Mesenteric fat pad (tissue), 1 donor: ENCODE measurements at regions not wholly inside any gene's neighbourhood (a gene's known extent, or its start where the extent isn't known, plus 50 kb on each side); places are given as distances from the start of the nearest gene placed in this dataset.

Experiments
- DNase-seq: peaks from one replicate; pipeline ENCODE4 v3.0.0-alpha.2; 2020; ENCODE audit warnings: low spot score
- donor health status: DM: yes; HTN: yes; CAD: no.

- no peak for DNase-seq
Measured at GRCh38 chr2:216808805-216809425, 50.9 kb downstream of the TNP1 start.

GRCh38 chr2:216807857-216808272 lies 52.0 kb downstream of the TNP1 start:
- DNase-seq: no peak

GRCh38 chr2:216804357-216805350 lies 55.2 kb downstream of the TNP1 start:
- DNase-seq: no peak

GRCh38 chr2:216803791-216804190 lies 56.1 kb downstream of the TNP1 start:
- DNase-seq: no peak

- no peak for DNase-seq
Measured at GRCh38 chr2:216802516-216803215, 57.2 kb downstream of the TNP1 start.

GRCh38 chr2:216800836-216801235 lies 59.0 kb downstream of the TNP1 start:
- DNase-seq: no peak

- DNase-seq: no peak
Measured at GRCh38 chr2:216799873-216800431, 59.9 kb downstream of the TNP1 start.

GRCh38 chr2:216796115-216796840 lies 63.6 kb downstream of the TNP1 start:
- DNase-seq: no peak

GRCh38 chr2:216793386-216793785 lies 66.5 kb downstream of the TNP1 start:
- no peak for DNase-seq

- no peak for DNase-seq
Measured at GRCh38 chr2:216792222-216793021, 67.4 kb downstream of the TNP1 start.

GRCh38 chr2:216791303-216791702 lies 68.6 kb downstream of the TNP1 start:
- DNase-seq: no peak

GRCh38 chr2:216789081-216789480 lies 70.8 kb downstream of the TNP1 start:
- DNase-seq: no peak

- no peak for DNase-seq
Measured at GRCh38 chr2:216787851-216788540, 71.9 kb downstream of the TNP1 start.

- no peak for DNase-seq
Measured at GRCh38 chr2:216786676-216787075, 73.2 kb downstream of the TNP1 start.

- no peak for DNase-seq
Measured at GRCh38 chr2:216784456-216784855, 75.4 kb downstream of the TNP1 start.

GRCh38 chr2:216781709-216782108 lies 78.2 kb downstream of the TNP1 start:
- DNase-seq: no peak

GRCh38 chr2:216780843-216781242 lies 79.0 kb downstream of the TNP1 start:
- no peak for DNase-seq

- no peak for DNase-seq
Measured at GRCh38 chr2:216777637-216778273, 82.1 kb downstream of the TNP1 start.
